CD4-positive, alpha-beta T cell treated with Interleukin-1 beta for 1 hour (primary cell): ENCODE measurements at regions not wholly inside any gene's neighbourhood (a gene's known extent, or its start where the extent isn't known, plus 50 kb on each side); places are given as distances from the start of the nearest gene placed in this dataset.
"Not testable (repeated sequence)": the region's sequence is repeated elsewhere in the genome, so short reads cannot be mapped to it uniquely, and the experiment has no call there.

Experiments
- DNase-seq, 2 donors: peaks; one replicate each; pipeline ENCODE4 v3.0.0-alpha.2; 2020 to 2022

GRCh38 chr12:13339538-13339937 lies 143.0 kb downstream of the EMP1 start:
- DNase-seq: no peak

- no peak for DNase-seq
Measured at GRCh38 chr12:13339091-13339490, 142.6 kb downstream of the EMP1 start.

- no peak for DNase-seq
Measured at GRCh38 chr12:13337791-13338190, 141.3 kb downstream of the EMP1 start.

DNA sequence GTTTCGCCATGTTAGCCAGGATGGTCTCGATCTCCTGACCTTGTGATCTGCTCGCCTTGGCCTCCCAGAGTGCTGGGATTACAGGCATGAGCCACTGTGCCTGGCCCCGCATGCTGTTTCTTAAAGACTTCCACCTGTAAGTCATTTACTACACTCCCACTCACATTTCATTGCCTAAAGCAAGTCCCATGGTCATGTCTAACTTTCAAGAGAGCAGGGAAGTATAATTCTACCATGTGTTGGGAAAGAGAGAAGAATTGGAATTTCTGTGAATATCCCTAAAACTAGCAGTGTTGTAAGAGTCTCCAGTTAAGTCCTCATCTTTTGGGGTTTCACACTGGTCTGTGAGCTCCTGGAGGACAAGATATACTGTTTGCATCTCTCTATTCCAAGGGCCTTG lies 139.7 kb downstream of the EMP1 start:
- DNase-seq: no peak

DNA sequence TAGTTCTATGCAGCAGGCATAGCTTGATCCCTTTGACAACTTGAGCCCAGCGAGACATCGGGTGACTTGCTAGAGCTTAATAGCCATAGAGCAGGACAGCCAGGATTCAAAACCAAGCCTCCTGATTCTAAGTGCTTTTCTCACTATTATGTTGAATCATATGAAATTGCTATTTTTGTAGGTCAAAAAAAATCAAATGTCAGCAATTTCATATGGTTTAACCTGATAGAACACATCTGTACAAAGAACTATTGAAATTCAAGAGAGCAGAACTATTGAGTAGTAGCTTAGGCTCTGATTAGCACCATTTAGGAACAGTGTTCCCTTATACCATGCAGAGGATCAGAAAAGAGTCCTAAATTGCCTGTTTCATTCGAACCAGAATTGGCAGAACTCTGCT lies 132.0 kb downstream of the EMP1 start:
- DNase-seq: no peak

GRCh38 chr12:13326076-13326475 lies 129.6 kb downstream of the EMP1 start:
- no peak for DNase-seq

DNA sequence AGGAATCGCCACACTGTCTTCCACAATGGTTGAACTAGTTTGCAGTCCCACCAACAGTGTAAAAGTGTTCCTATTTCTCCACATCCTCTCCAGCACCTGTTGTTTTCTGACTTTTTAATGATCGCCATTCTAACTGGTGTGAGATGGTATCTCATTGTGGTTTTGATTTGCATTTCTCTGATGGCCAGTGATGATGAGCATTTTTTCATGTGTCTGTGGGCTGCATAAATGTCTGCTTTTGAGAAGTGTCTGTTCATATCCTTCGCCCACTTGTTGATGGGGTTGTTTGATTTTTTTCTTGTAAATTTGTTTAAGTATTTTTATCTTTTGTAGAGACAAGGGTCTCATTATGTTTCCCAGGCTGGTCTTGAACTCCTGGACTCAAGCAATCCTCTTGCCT lies 128.5 kb downstream of the EMP1 start:
- not testable (repeated sequence) for DNase-seq

DNA sequence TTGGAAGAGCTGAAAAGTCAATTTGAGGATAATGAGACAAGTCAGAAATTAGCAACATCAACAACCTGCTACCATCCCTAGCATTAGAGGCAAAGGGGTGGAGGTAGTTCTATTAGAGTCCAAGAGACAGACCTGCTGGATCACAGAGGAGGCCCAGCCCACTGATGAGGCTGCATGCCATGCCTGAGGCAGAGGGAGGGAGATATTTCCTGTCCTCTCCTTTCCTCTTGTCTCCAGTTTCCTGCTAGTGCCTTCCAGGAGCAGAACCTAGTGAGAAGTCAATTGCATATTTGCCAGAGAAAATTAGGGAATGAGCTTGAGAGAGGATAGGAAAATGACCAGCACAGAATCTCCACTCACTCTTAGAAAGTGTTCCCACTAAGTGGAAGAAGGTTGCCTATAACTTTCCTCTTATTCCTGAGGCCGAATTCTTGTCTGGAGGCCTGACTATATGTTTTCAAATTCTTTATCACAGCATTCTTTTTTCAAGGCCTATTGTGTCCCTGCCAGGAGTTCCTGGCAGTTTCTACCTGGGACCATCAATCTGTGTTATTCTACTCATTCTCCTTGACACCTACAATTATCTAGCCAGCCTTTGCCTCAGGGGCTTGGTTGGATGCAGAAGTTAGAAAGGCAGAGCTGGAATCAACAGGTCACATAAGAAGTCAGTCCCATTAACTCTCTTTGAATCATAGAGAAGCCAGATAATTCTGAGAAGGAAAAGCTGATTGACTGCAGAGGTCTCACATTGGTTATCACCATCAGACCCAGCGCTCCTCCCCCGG lies 121.9 kb downstream of the EMP1 start:
- no peak for DNase-seq

- no peak for DNase-seq
Measured at GRCh38 chr12:13316587-13317246, 120.2 kb downstream of the EMP1 start.

GRCh38 chr12:13313886-13314285 lies 117.4 kb downstream of the EMP1 start:
- no peak for DNase-seq

GRCh38 chr12:13311551-13311950 lies 115.0 kb downstream of the EMP1 start:
- no peak for DNase-seq

- no peak for DNase-seq
Measured at GRCh38 chr12:13307143-13307816, 110.8 kb downstream of the EMP1 start.

GRCh38 chr12:13304924-13305323 lies 108.4 kb downstream of the EMP1 start:
- no peak for DNase-seq

- no peak for DNase-seq
Measured at GRCh38 chr12:13299457-13299856, 102.9 kb downstream of the EMP1 start.

DNA sequence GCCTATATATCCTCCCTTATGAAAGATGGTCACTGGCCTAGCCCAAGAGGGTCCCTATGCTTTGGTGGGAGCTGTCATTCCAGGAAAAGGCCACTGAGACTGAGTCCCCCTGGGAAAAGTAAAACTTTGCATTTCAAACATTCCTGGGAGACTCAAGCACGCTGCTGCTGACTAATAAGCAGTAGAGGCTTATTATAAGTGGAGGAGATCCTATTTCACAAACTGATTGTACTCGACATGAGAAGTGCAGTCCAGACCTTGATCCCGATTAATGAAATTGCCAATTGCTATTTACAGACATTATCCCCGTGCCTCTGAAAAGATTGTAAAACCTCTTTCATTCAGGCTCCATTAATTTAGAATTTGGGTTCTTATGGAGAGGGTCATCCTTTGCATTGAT lies 96.6 kb downstream of the EMP1 start:
- no peak for DNase-seq

DNA sequence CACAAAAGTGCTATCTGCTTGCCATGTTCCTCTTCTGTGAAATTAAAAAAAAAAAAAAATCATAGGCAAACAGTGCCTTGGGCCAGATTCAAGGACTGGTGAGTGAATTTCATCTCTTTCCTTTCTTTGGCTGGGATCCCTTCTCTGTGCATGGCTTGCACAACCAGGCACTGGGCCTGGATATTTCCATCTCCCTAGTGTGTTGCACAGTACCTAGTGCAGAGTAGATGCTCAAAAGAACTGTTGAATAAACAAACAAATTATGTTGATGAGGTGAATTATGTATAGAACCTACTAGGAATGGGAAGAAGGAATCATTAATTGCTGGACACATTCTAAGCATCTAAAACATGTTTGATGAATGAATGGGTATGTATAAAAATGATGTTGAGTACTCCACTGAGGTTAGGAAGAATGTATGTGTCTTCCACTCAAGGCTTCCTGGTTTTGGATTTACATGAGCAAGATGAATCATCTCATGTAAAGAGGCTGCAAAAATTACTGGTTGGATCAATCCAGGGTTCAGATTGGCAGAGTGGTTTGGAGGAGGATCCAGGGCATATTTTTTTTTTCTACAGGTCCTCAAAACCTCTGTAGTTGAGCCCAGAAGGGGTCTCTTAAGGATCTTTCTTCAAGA lies 93.2 kb downstream of the EMP1 start:
- DNase-seq: no peak

DNA sequence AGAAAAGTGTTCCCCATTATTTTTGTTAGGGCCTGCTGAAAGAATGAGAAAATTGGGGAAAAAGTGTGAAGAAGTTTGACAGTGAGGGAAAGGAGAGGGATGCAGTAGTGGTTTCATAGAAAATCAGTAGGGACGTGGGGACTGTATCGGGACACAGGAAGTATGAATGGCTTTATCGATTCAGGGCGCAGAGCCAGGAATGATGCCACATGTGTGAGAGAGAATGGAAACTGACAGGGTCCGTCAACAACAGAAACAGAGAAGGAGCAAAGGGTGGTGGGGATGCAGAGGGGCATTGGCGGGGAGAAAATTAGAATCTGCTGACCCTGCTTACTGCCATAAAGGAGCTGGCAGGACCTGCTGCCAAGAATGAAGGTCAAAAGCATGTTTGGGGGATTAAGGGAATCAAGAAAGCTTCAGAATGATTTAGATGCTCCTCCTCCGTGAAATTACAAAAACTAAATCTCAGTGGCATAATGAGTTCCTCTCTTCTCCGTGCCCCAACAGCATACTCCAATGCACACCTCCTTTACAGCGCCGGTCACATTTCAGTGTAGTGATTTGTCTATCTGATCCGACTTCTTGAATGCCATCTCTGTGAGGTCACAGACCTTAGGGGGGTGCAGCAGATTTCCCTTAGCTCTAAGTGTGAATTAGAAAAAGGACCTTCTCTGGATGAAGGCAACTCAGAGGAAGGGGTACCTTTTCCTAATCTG lies 92.6 kb downstream of the EMP1 start:
- DNase-seq: no peak

DNA sequence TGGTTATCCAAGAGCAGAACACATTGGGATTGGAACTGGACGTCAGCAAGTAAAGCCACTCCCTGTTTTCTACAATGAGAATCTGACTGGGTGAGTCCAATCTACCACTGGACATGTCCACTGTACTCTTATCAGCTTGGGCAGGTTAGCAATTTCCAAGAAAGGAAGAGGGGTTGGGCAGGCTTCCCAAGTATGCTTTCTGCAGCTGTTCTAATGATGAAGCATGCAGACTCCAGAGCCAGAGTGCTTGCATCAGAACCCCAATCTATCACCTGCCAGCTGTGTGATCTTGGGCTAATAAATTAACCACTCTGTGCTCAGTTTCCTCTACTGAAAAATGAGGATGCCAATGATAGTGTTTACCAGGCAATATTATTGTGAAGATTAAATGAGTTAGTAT lies 92.0 kb downstream of the EMP1 start:
- no peak for DNase-seq

DNA sequence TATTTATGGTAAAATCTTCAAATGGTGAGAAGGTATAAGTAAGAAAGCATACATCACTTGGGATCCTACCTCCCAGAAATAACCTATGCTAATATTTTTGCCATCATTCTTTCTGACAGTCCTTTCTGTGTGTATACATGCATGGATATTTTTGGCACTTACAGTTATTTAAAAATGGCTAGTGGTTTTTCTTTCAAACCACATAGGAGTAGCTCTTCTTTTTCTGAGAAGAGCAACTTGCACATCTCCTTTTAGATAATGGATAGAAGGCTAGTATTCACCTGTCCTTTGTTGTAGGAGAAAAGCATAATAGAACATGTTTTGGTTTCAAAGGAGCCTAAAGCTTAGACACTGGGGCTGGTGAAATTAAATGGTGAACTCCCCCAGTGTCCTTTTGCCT lies 87.3 kb downstream of the EMP1 start:
- DNase-seq: no peak

DNA sequence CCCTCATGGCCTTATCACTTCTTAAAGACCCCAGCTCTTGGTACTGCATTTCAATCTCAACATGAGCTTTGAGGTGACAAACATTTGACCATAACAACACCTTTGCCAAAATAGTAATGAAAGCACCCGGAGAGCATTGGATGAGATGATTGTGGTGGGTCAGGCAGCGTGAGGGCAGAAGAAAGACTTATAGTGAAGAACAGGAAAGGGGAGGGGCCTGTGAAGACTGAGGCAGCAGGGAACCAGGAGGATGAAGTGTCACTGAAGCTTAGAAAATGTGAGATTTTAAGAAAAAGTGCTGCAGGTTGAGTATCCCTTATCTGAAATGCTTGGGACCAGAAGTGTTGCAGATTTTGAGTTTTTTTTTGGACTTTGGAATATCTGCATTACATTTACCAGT lies 86.3 kb downstream of the EMP1 start:
- DNase-seq: no peak

- DNase-seq: peak; percentile 46
Measured at GRCh38 chr12:13278249-13278787, 81.8 kb downstream of the EMP1 start.

DNA sequence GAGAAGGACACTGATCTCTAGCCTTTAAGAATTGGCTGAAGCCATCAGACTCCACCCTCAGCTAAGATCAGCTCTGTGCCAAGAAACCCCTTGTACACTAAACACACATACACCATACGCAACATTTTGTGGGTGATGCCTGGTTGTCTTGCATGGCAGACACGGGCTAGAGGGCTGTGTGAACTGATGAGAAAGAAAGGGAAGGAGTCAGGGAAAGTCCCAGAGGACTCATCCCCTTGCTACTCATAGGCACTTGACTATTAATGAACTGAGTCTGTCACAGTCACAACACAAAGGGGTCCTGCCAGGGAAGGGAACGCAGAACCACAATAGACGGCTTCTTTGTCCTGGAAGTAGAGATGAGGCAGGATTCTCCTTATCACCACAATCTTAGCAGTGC lies 80.8 kb downstream of the EMP1 start:
- DNase-seq: no peak
